ENCODE measurements at regions not wholly inside any gene's neighbourhood (a gene's known extent, or its start where the extent isn't known, plus 50 kb on each side); places are given as distances from the start of the nearest gene placed in this dataset.

- BruUV-seq (replicated peaks), result no TSS peak
- Histone ChIP-seq H3K4me2 (ENCODE audit: low read length) (no peak overlapping the region), H3K9me3 (ENCODE audit: control insufficient read depth in 1 of 2, insufficient read depth in 1 of 2, low read depth in 1 of 2, low read length in 2 of 2) (no peaks in the 10 kb centered on the region), H3K9ac (ENCODE audit: low read length) (no peak overlapping the region), H3K9me2 (ENCODE audit: insufficient read depth) (no peaks in the 10 kb centered on the region), H3K4me1 (ENCODE audit: control insufficient read depth in 1 of 2, insufficient read depth in 2 of 2, low read length in 2 of 2) (0 out of 4 replicates have a peak, but pooled peaks cover 0 to 5% of the 10 kb centered on the region in 2 experiments), H4K20me1 (ENCODE audit: insufficient read depth) (no peaks in the 10 kb centered on the region), H3K27ac (ENCODE audit: low read depth, low read length) (no peak overlapping the region), H3K4me3 (replicated peaks in 1 of 2; ENCODE audit: low read depth in 1 of 2, low read length in 2 of 2) (no peak overlapping the region), H3K79me2 (ENCODE audit: insufficient read depth, low read length) (no peaks in the 10 kb centered on the region), H3K36me3 (ENCODE audit: control insufficient read depth in 1 of 2, insufficient read depth in 2 of 2, low read length in 2 of 2) (no peaks in the 10 kb centered on the region), H3K27me3 (ENCODE audit: insufficient read depth, low read length) (no peaks in the 10 kb centered on the region), H2AFZ (ENCODE audit: low read depth, low read length, poor library complexity, severe bottlenecking) (no peak overlapping the region)
- ChIA-PET CTCF (no interaction called here), POLR2A (no interaction called here), RAD21 (ENCODE audit: low non-redundant PET in 1 of 2, low total read pairs in 2 of 2, uncharacterized antibody in 2 of 2, unreplicated experiment in 2 of 2) (no interaction called here)
- DNase-seq (ENCODE audit: low read depth, low spot score), result no peak
- no peak for ATAC-seq
- TF ChIP-seq SRF (IDR thresholded peaks at IDR 0.05; ENCODE audit: low read depth), result no peak
- intact Hi-C loops (cut with micrococcal nuclease), result no loop called here
Measured at GRCh38 chr15:45855907-45856579, 221.2 kb downstream of the SQOR start.

DNA sequence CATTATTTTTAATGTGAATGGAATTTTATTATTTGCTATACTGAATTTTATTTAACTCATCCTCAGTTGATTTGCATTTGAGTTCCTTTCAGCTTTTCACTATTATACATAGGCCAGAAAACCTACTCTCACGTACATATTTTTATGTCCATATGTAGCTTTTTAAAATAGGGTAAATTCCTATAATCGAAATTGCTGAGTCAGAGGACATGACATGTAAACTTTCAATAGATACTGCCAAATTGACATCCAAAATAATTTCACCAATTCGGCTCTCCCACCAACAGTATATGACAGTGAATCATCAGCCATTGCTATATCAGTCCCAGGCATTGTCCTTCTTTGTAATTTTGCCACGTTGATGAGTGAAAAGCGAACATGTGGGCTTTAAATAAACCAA lies 222.5 kb downstream of the SQOR start:
- H3K36me3 ChIP-seq (ENCODE audit: control insufficient read depth in 1 of 2, insufficient read depth in 2 of 2, low read length in 2 of 2), result no peaks in the 10 kb centered on the region
- intact Hi-C loops (cut with micrococcal nuclease), result no loop called here
- RAD21 ChIA-PET (ENCODE audit: low non-redundant PET in 1 of 2, low total read pairs in 2 of 2, uncharacterized antibody in 2 of 2, unreplicated experiment in 2 of 2), result no interaction called here
- TF ChIP-seq RAD21 (IDR thresholded peaks at IDR 0.05; ENCODE audit: low read depth), result no peak
- TF ChIP-seq ELF1 (IDR thresholded peaks at IDR 0.05; ENCODE audit: borderline replicate concordance, low read depth), result no peak
- no peak for TF ChIP-seq POLR2AphosphoS5 (IDR thresholded peaks at IDR 0.05; ENCODE audit: low read depth, low read length)
- TF ChIP-seq YY1 (IDR thresholded peaks at IDR 0.05; ENCODE audit: extremely low read depth, insufficient replicate concordance, low read depth, low read length), result no peak
- no peak for TF ChIP-seq EGR1 (IDR thresholded peaks at IDR 0.05; ENCODE audit: low read depth)
- TF ChIP-seq, protein P1, sequence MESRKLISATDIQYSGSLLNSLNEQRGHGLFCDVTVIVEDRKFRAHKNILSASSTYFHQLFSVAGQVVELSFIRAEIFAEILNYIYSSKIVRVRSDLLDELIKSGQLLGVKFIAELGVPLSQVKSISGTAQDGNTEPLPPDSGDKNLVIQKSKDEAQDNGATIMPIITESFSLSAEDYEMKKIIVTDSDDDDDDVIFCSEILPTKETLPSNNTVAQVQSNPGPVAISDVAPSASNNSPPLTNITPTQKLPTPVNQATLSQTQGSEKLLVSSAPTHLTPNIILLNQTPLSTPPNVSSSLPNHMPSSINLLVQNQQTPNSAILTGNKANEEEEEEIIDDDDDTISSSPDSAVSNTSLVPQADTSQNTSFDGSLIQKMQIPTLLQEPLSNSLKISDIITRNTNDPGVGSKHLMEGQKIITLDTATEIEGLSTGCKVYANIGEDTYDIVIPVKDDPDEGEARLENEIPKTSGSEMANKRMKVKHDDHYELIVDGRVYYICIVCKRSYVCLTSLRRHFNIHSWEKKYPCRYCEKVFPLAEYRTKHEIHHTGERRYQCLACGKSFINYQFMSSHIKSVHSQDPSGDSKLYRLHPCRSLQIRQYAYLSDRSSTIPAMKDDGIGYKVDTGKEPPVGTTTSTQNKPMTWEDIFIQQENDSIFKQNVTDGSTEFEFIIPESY (IDR thresholded peaks at IDR 0.05; ENCODE audit: extremely low read depth, insufficient replicate concordance, low read length), result no peak
- TF ChIP-seq, protein P2, sequence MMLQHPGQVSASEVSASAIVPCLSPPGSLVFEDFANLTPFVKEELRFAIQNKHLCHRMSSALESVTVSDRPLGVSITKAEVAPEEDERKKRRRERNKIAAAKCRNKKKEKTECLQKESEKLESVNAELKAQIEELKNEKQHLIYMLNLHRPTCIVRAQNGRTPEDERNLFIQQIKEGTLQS (IDR thresholded peaks at IDR 0.05), result no peak
- no peak for TF ChIP-seq CBX3 (IDR thresholded peaks at IDR 0.05; ENCODE audit: low read depth)
- TF ChIP-seq TCF7L2 (IDR thresholded peaks at IDR 0.05; ENCODE audit: borderline replicate concordance, extremely low read depth, insufficient read depth, insufficient read length), result no peak
- TF ChIP-seq FOSL1 (IDR thresholded peaks at IDR 0.05; ENCODE audit: low read depth), result no peak
- TF ChIP-seq SRF (IDR thresholded peaks at IDR 0.05; ENCODE audit: low read depth), result no peak
- TF ChIP-seq EZH2phosphoT487 (IDR thresholded peaks at IDR 0.05; ENCODE audit: borderline replicate concordance), result no peak
- TF ChIP-seq, protein P3, sequence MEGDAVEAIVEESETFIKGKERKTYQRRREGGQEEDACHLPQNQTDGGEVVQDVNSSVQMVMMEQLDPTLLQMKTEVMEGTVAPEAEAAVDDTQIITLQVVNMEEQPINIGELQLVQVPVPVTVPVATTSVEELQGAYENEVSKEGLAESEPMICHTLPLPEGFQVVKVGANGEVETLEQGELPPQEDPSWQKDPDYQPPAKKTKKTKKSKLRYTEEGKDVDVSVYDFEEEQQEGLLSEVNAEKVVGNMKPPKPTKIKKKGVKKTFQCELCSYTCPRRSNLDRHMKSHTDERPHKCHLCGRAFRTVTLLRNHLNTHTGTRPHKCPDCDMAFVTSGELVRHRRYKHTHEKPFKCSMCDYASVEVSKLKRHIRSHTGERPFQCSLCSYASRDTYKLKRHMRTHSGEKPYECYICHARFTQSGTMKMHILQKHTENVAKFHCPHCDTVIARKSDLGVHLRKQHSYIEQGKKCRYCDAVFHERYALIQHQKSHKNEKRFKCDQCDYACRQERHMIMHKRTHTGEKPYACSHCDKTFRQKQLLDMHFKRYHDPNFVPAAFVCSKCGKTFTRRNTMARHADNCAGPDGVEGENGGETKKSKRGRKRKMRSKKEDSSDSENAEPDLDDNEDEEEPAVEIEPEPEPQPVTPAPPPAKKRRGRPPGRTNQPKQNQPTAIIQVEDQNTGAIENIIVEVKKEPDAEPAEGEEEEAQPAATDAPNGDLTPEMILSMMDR (IDR thresholded peaks at IDR 0.05 in 2 of 3, conservative IDR thresholded peaks at IDR 0.05 in 1 of 3; ENCODE audit: borderline replicate concordance in 1 of 3, insufficient read depth in 1 of 3, low read depth in 2 of 3, low read length in 2 of 3), result no peak

More for the DNA sequence above, 222.5 kb downstream of the SQOR start:
- DNase-seq (ENCODE audit: low read depth, low spot score) (no peak), ATAC-seq (no peak)
- H3K27me3 ChIP-seq (ENCODE audit: insufficient read depth, low read length), result no peaks in the 10 kb centered on the region
- BruUV-seq (replicated peaks), result no TSS peak
- H2AFZ ChIP-seq (ENCODE audit: low read depth, low read length, poor library complexity, severe bottlenecking), result no peak overlapping the region
- H3K79me2 ChIP-seq (ENCODE audit: insufficient read depth, low read length), result no peaks in the 10 kb centered on the region
- no peak overlapping the region for H3K27ac ChIP-seq (ENCODE audit: low read depth, low read length)
- no peak overlapping the region for H3K4me2 ChIP-seq (ENCODE audit: low read length)
- no peak overlapping the region for H3K9ac ChIP-seq (ENCODE audit: low read length)
- H3K9me3 ChIP-seq (ENCODE audit: control insufficient read depth in 1 of 2, insufficient read depth in 1 of 2, low read depth in 1 of 2, low read length in 2 of 2), result no peaks in the 10 kb centered on the region
- POLR2A ChIA-PET, result no interaction called here
- no peaks in the 10 kb centered on the region for H3K9me2 ChIP-seq (ENCODE audit: insufficient read depth)
- 0 out of 4 replicates have a peak, but pooled peaks cover 0 to 5% of the 10 kb centered on the region in 2 experiments for H3K4me1 ChIP-seq (ENCODE audit: control insufficient read depth in 1 of 2, insufficient read depth in 2 of 2, low read length in 2 of 2)
- no peaks in the 10 kb centered on the region for H4K20me1 ChIP-seq (ENCODE audit: insufficient read depth)
- CTCF ChIA-PET, result no interaction called here
- no peak overlapping the region for H3K4me3 ChIP-seq (replicated peaks in 1 of 2; ENCODE audit: low read depth in 1 of 2, low read length in 2 of 2)

All from HCT116 (cell line).